Hepatocyte (in vitro differentiated cells): ENCODE measurements at regions not wholly inside any gene's neighbourhood (a gene's known extent, or its start where the extent isn't known, plus 50 kb on each side); places are given as distances from the start of the nearest gene placed in this dataset.

Experiments
- DNase-seq: peaks from one replicate; pipeline ENCODE4 v3.0.0-alpha.2; 2016; ENCODE audit warnings: low spot score
- H2AFZ ChIP-seq: fragments of 200-600 bp; sonication (generic); 2 replicates; pipeline ENCODE4 v1.6.0; 2016; ENCODE audit warnings: antibody characterized with exemption, mild to moderate bottlenecking
- H3K27ac ChIP-seq: fragments of 200-600 bp; sonication (generic); 2 replicates; pipeline ENCODE4 v1.5.1; 2016; ENCODE audit warnings: mild to moderate bottlenecking
- H3K27me3 ChIP-seq: fragments of 200-600 bp; sonication (generic); 2 replicates; pipeline ENCODE4 v1.6.1; 2016
- H3K36me3 ChIP-seq: fragments of 200-600 bp; sonication (generic); replicated peaks from 2 replicates; pipeline ENCODE4 v1.5.1; 2016; ENCODE audit warnings: low read depth; ENCODE audit not compliant: insufficient read depth
- H3K4me1 ChIP-seq: fragments of 200-600 bp; sonication (generic); 2 replicates; pipeline ENCODE4 v1.5.1; 2016; ENCODE audit warnings: mild to moderate bottlenecking, moderate library complexity; ENCODE audit not compliant: insufficient read depth
- H3K4me2 ChIP-seq: fragments of 200-600 bp; sonication (generic); 2 replicates; pipeline ENCODE4 v1.6.0; 2016
- H3K4me3 ChIP-seq: fragments of 200-600 bp; sonication (generic); 2 replicates; pipeline ENCODE4 v1.5.1; 2016; ENCODE audit warnings: mild to moderate bottlenecking
- H3K79me2 ChIP-seq: fragments of 200-600 bp; sonication (generic); 2 replicates; pipeline ENCODE4 v1.6.0; 2017; ENCODE audit warnings: mild to moderate bottlenecking
- H3K9me2 ChIP-seq: fragments of 200-600 bp; sonication (generic); replicated peaks from 2 replicates; pipeline ENCODE4 v1.6.0; 2017; ENCODE audit warnings: mild to moderate bottlenecking; ENCODE audit not compliant: insufficient read depth
- H3K9me3 ChIP-seq: fragments of 200-600 bp; sonication (generic); 2 replicates; pipeline ENCODE4 v1.5.1; 2016; ENCODE audit warnings: low read depth, mild to moderate bottlenecking
- H4K20me1 ChIP-seq: fragments of 200-600 bp; sonication (generic); 2 replicates; pipeline ENCODE4 v1.6.0; 2016; ENCODE audit warnings: mild to moderate bottlenecking; ENCODE audit not compliant: insufficient read depth, poor library complexity, severe bottlenecking
- EZH2 ChIP-seq: fragments of 200-600 bp; sonication (generic); IDR thresholded peaks from 2 replicates; pipeline ENCODE4 v1.6.1; 2016; ENCODE audit warnings: antibody characterized with exemption, mild to moderate bottlenecking, borderline replicate concordance
- EZH2phosphoT487 ChIP-seq: fragments of 200-600 bp; sonication (generic); IDR thresholded peaks from one replicate; pipeline ENCODE4 v1.6.1; 2018; ENCODE audit warnings: antibody characterized with exemption, mild to moderate bottlenecking, low read depth, moderate library complexity; ENCODE audit not compliant: unreplicated experiment, severe bottlenecking
- WGBS: methylation state at CpG from one replicate; pipeline ENCODE4 v1.1.6; 2016; ENCODE audit warnings: low lambda C conversion rate; ENCODE audit errors: missing lambda C conversion rate; 5-methylcytosine and 5-hydroxymethylcytosine counted together
- TF ChIP-seq, protein P1 (sequence below): fragments of 200-600 bp; sonication (generic); IDR thresholded peaks from 2 replicates; pipeline ENCODE4 v1.5.1; 2016; ENCODE audit warnings: antibody characterized with exemption, mild to moderate bottlenecking; ENCODE audit not compliant: poor library complexity

DNA sequence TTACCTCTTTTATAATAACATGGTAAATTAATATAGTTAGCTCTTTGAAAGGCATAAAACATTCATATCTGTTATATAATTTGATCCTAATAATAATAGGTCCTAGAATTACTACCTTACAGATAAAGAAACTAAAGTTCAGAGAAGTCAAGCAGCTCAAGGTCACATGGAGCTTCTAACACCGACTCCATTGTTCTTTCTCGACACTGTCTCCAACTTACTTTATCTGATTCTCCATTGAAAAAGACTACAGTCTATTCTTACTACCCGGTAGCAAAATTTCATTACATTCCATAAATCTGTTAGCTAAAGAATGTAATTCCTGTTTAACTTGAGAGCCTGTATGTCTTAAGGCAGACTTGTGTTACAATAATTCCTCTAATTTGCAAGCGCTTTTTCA, 96.3 kb upstream of the TMEM161B start:
- H3K9me2 ChIP-seq, result no peaks in the 10 kb centered on the region
- no peak overlapping the region for H3K27ac ChIP-seq
- no peak overlapping the region for H3K4me2 ChIP-seq
- H3K4me3 ChIP-seq, result no peak overlapping the region
- no peaks in the 10 kb centered on the region for H3K79me2 ChIP-seq
- H3K4me1 ChIP-seq, result no peaks in the 10 kb centered on the region
- no peaks in the 10 kb centered on the region for H3K36me3 ChIP-seq
- no peak for TF ChIP-seq EZH2
- TF ChIP-seq, protein P1, sequence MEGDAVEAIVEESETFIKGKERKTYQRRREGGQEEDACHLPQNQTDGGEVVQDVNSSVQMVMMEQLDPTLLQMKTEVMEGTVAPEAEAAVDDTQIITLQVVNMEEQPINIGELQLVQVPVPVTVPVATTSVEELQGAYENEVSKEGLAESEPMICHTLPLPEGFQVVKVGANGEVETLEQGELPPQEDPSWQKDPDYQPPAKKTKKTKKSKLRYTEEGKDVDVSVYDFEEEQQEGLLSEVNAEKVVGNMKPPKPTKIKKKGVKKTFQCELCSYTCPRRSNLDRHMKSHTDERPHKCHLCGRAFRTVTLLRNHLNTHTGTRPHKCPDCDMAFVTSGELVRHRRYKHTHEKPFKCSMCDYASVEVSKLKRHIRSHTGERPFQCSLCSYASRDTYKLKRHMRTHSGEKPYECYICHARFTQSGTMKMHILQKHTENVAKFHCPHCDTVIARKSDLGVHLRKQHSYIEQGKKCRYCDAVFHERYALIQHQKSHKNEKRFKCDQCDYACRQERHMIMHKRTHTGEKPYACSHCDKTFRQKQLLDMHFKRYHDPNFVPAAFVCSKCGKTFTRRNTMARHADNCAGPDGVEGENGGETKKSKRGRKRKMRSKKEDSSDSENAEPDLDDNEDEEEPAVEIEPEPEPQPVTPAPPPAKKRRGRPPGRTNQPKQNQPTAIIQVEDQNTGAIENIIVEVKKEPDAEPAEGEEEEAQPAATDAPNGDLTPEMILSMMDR, result no peak
- no peak for TF ChIP-seq EZH2phosphoT487
- H3K9me3 ChIP-seq, result no peaks in the 10 kb centered on the region
- H2AFZ ChIP-seq, result no peak overlapping the region
- DNase-seq, result no peak
- no peaks in the 10 kb centered on the region for H4K20me1 ChIP-seq
- WGBS, result 81% methylated on average over 4 of the region's 4 CpGs
- no peaks in the 10 kb centered on the region for H3K27me3 ChIP-seq

DNA sequence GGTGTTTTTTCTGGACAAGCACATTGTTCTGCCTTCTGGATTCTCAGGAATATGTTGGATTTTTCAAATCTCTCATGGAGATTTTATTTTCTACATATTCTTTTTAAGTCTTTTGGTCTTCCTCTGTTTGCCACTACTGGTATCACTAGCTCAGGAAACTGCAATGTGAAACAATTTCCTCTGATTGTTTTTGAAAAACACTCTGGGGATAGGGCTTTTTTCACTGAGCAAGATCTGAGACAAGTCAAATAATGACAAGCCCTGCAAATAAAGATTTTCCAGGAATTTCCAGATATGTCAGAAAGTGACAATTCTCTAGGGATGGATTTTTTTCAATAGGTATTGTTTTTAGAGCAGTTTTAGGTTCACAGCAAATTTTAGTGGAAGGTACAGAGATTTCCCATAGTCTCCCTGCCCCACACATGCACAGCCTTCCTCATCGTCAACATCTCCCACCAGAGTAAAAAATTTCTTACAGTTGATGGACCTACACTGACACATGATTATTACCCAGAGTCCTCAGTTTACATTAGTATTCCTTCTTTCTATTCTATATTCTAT, 86.9 kb upstream of the TMEM161B start:
- no peaks in the 10 kb centered on the region for H3K9me2 ChIP-seq
- no peaks in the 10 kb centered on the region for H3K9me3 ChIP-seq
- H2AFZ ChIP-seq, result no peak overlapping the region
- no peaks in the 10 kb centered on the region for H3K36me3 ChIP-seq
- no peak for DNase-seq
- no peaks in the 10 kb centered on the region for H4K20me1 ChIP-seq
- TF ChIP-seq EZH2phosphoT487 (no peak), EZH2 (no peak)
- TF ChIP-seq, protein P1, result no peak
- H3K4me2 ChIP-seq, result no peak overlapping the region
- H3K4me3 ChIP-seq, result no peak overlapping the region
- H3K4me1 ChIP-seq, result no peaks in the 10 kb centered on the region
- H3K27me3 ChIP-seq, result no peaks in the 10 kb centered on the region
- no peaks in the 10 kb centered on the region for H3K79me2 ChIP-seq
- 93% methylated on average over 1 of the region's 1 CpG for WGBS
- H3K27ac ChIP-seq, result no peak overlapping the region

DNA sequence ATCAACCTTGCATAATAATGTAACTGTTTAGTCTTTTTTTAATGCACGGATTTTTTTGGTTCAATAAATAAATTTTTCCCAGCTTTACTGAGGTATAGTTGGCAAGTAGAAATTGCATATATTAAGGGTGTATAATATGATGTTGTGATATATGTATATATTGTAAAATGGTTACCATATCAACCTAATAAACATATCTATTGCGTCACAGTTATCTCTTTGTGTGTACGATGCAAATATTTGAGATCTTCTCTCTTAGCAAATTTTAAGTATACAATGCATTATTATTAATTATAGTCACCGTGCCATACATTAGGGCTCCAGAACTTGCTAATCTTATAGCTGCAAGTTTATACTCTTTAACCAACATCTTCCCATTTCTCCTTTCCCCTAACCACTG, 57.2 kb upstream of the TMEM161B start:
- Histone ChIP-seq H3K4me2 (no peak overlapping the region), H3K27me3 (no peaks in the 10 kb centered on the region), H4K20me1 (no peaks in the 10 kb centered on the region), H3K9me2 (no peaks in the 10 kb centered on the region), H3K79me2 (no peaks in the 10 kb centered on the region), H3K27ac (no peak overlapping the region), H3K4me1 (no peaks in the 10 kb centered on the region), H2AFZ (no peak overlapping the region), H3K4me3 (no peak overlapping the region), H3K9me3 (no peaks in the 10 kb centered on the region), H3K36me3 (no peaks in the 10 kb centered on the region)
- WGBS, result 91% methylated on average over 4 of the region's 4 CpGs
- no peak for DNase-seq
- no peak for TF ChIP-seq EZH2
- TF ChIP-seq EZH2phosphoT487, result no peak
- TF ChIP-seq, protein P1, result no peak

DNA sequence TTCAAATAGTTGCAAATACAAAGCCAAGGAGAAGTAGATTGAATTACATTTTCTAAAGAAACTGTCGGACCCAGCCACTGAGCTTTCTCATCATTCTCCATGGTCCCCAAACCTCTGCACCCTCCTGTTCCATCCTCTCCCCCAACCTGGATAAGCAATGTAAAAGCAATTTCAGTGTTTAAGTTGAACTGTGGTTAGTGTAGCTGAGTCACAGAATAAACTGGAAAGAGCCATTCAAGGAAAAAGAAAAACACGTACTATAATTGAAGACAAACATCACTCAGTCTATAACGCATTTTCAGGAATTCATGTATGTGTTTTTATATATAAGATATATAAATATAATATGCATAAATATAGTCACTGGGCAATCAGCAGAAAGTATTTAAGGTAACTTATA, 54.1 kb upstream of the TMEM161B start:
- Histone ChIP-seq H3K9me2 (no peaks in the 10 kb centered on the region), H2AFZ (no peak overlapping the region)

More for the DNA sequence above, 54.1 kb upstream of the TMEM161B start:
- DNase-seq, result no peak
- Histone ChIP-seq H4K20me1 (no peaks in the 10 kb centered on the region), H3K79me2 (no peaks in the 10 kb centered on the region), H3K4me1 (no peaks in the 10 kb centered on the region), H3K27me3 (no peaks in the 10 kb centered on the region), H3K4me2 (no peak overlapping the region), H3K4me3 (no peak overlapping the region), H3K27ac (no peak overlapping the region), H3K36me3 (no peaks in the 10 kb centered on the region), H3K9me3 (no peaks in the 10 kb centered on the region)
- TF ChIP-seq EZH2phosphoT487, result no peak
- TF ChIP-seq, protein P1, result no peak
- no peak for TF ChIP-seq EZH2
- 93% methylated on average over 3 of the region's 3 CpGs for WGBS
